AG09309 (cell line): ENCODE measurements at regions not wholly inside any gene's neighbourhood (a gene's known extent, or its start where the extent isn't known, plus 50 kb on each side); places are given as distances from the start of the nearest gene placed in this dataset.

Experiments
- DNase-seq: peaks from one replicate; pipeline ENCODE4 v3.0.0-alpha.2; 2010; ENCODE audit warnings: low read depth
- H3K4me3 ChIP-seq: 2 replicates; pipeline ENCODE4 v1.5.1; 2011; ENCODE audit warnings: mild to moderate bottlenecking, low read depth, low read length, moderate library complexity; ENCODE audit not compliant: control insufficient read depth
- TF ChIP-seq, protein P1 (sequence below): IDR thresholded peaks from 2 replicates; pipeline ENCODE4 v1.5.1; 2011; ENCODE audit warnings: mild to moderate bottlenecking, low read depth, low read length, inconsistent platforms; ENCODE audit not compliant: insufficient read depth, control insufficient read depth; ENCODE audit errors: missing control alignments

DNA sequence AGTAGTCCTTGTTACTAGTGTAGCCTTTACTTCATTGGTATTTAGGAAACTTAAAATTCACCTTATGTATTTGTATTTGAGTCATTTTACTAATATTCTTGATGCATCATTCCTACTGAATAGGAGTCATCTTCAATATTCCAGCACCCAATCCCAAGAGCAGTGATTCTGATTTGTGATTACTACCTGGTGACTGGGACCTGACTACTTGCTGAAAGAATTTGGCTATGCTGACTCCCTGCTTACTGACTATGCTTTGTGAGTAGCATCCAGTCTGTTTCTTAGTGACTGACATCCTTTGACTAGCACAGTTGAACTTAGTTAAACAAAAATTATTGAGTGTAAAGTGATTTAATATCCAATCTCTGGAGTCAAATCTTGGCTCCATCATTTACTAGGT, 129.9 kb upstream of the NEGR1 start:
- DNase-seq, result no peak
- TF ChIP-seq, protein P1, sequence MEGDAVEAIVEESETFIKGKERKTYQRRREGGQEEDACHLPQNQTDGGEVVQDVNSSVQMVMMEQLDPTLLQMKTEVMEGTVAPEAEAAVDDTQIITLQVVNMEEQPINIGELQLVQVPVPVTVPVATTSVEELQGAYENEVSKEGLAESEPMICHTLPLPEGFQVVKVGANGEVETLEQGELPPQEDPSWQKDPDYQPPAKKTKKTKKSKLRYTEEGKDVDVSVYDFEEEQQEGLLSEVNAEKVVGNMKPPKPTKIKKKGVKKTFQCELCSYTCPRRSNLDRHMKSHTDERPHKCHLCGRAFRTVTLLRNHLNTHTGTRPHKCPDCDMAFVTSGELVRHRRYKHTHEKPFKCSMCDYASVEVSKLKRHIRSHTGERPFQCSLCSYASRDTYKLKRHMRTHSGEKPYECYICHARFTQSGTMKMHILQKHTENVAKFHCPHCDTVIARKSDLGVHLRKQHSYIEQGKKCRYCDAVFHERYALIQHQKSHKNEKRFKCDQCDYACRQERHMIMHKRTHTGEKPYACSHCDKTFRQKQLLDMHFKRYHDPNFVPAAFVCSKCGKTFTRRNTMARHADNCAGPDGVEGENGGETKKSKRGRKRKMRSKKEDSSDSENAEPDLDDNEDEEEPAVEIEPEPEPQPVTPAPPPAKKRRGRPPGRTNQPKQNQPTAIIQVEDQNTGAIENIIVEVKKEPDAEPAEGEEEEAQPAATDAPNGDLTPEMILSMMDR, result no peak
- H3K4me3 ChIP-seq, result no peak overlapping the region

GRCh38 chr1:72399807-72400206, 117.5 kb upstream of the NEGR1 start:
- TF ChIP-seq, protein P1, result no peak
- no peak for DNase-seq
- H3K4me3 ChIP-seq, result no peak overlapping the region

GRCh38 chr1:72397786-72398185, 115.4 kb upstream of the NEGR1 start:
- TF ChIP-seq, protein P1, result no peak
- DNase-seq, result peak; percentile 66
- no peak overlapping the region for H3K4me3 ChIP-seq

- H3K4me3 ChIP-seq, result no peak overlapping the region
- no peak for DNase-seq
- TF ChIP-seq, protein P1, result no peak
Observed at GRCh38 chr1:72394457-72394856, 112.1 kb upstream of the NEGR1 start.

- TF ChIP-seq, protein P1, result no peak
- no peak for DNase-seq
- no peak overlapping the region for H3K4me3 ChIP-seq
Observed at GRCh38 chr1:72379072-72379471, 96.7 kb upstream of the NEGR1 start.

GRCh38 chr1:72375226-72375625, 92.9 kb upstream of the NEGR1 start:
- H3K4me3 ChIP-seq, result no peak overlapping the region
- TF ChIP-seq, protein P1, result no peak
- DNase-seq, result no peak
